ENCODE measurements at regions not wholly inside any gene's neighbourhood (a gene's known extent, or its start where the extent isn't known, plus 50 kb on each side); places are given as distances from the start of the nearest gene placed in this dataset.

DNA sequence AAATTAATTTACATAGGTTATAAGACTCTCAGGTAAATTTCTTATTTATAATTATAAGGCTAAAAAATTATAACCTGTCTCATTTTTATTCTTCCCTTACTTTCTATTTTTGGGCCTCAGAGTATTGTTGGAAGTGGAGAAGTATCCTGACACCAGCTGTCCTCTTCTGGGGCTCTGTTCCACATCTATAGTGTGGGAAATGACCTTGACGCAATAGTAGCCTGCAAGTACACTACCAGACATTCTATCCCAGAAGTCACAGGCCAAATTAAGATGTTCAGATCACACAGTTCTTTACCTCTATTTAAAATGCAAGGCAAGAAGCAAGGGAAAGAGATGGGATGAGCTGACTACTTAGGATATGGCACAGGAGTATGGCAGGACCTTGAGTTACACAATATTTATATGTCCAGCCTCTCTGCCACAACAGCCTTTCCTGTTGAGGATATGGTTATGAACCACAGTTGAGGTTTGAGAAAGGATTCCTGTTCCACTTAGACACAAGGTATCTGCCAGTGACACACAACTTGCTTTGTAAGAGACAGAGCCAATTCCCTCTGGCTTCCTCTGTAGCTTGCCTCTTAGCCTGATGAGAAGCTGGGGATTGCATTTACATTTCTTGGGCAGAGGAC, 158.0 kb upstream of the IL12A start (continued):
- no peak for TF ChIP-seq TSHZ2 (CRISPR knock-in tag; IDR thresholded peaks at IDR 0.05)
- no peak for TF ChIP-seq ARNTL (CRISPR knock-in tag; IDR thresholded peaks at IDR 0.05; ENCODE audit: borderline replicate concordance, low read depth)
- TF ChIP-seq TCF4 (CRISPR knock-in tag; IDR thresholded peaks at IDR 0.05; ENCODE audit: borderline replicate concordance): no peak
- no peak for TF ChIP-seq ESRRG (CRISPR knock-in tag; IDR thresholded peaks at IDR 0.05)
- TF ChIP-seq RARB (CRISPR knock-in tag; IDR thresholded peaks at IDR 0.05): no peak

DNA sequence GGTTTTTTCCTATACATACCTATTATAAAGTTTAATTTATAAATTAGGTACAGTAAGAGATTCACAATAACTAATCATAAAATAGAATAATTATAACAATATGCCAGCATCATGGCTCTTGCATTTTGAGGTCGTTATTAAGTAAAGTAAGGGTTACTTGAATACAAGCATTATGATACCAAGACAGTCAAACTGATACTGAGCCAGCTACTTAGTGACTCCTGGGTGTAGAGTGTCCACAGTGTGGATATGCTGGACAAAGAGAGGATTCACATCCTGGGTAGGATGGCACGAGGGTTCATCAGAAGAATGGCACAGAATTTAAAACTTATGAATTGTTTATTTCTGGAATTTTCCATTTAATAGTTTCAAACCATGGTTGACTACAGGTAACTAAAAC, 157.2 kb upstream of the IL12A start:
- TF ChIP-seq RARB (CRISPR knock-in tag; IDR thresholded peaks at IDR 0.05): no peak
- TF ChIP-seq TSHZ2 (CRISPR knock-in tag; IDR thresholded peaks at IDR 0.05): no peak
- TF ChIP-seq CSDC2 (CRISPR knock-in tag; IDR thresholded peaks at IDR 0.05): no peak
- no peak for TF ChIP-seq ESRRG (CRISPR knock-in tag; IDR thresholded peaks at IDR 0.05)
- no peak for TF ChIP-seq TOX (CRISPR knock-in tag; IDR thresholded peaks at IDR 0.05; ENCODE audit: borderline replicate concordance)
- no peak for TF ChIP-seq ZNF565 (CRISPR knock-in tag; conservative IDR thresholded peaks at IDR 0.05; ENCODE audit: low read depth)
- TF ChIP-seq ZC3H10 (CRISPR knock-in tag; IDR thresholded peaks at IDR 0.05): no peak
- no peak for TF ChIP-seq PATZ1 (CRISPR knock-in tag; IDR thresholded peaks at IDR 0.05; ENCODE audit: borderline replicate concordance)
- no peak for TF ChIP-seq SNAI2 (CRISPR knock-in tag; IDR thresholded peaks at IDR 0.05)
- no peak for TF ChIP-seq ISL1 (CRISPR knock-in tag; IDR thresholded peaks at IDR 0.05)
- no peak for TF ChIP-seq TCF4 (CRISPR knock-in tag; IDR thresholded peaks at IDR 0.05; ENCODE audit: borderline replicate concordance)
- no peak for TF ChIP-seq PPARA (CRISPR knock-in tag; IDR thresholded peaks at IDR 0.05; ENCODE audit: borderline replicate concordance)
- no peak for ATAC-seq

DNA sequence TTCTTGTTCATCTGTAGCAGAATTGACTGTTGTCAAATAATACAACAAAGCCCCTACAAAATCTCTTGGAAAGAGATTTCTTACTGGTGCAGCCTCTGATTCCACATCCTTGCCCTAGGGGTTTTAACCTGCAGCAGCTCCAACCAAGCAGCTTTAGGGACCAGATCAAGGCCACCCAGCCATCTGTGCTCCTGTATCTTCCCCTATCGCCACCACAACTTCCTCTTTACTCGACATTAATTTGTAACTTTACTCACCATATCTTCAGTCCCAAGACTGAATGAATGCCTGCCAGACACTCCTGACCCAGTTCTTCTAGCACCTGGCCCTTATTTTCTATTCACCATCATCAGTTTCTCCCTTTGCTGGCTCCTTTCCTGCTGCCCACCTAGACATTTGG, 156.6 kb upstream of the IL12A start:
- no peak for ATAC-seq
- TF ChIP-seq TOX (CRISPR knock-in tag; IDR thresholded peaks at IDR 0.05; ENCODE audit: borderline replicate concordance): no peak
- no peak for TF ChIP-seq ZFP3 (CRISPR knock-in tag; IDR thresholded peaks at IDR 0.05)
- TF ChIP-seq CREB5 (CRISPR knock-in tag; IDR thresholded peaks at IDR 0.05; ENCODE audit: low read depth): no peak
- TF ChIP-seq, protein P1, sequence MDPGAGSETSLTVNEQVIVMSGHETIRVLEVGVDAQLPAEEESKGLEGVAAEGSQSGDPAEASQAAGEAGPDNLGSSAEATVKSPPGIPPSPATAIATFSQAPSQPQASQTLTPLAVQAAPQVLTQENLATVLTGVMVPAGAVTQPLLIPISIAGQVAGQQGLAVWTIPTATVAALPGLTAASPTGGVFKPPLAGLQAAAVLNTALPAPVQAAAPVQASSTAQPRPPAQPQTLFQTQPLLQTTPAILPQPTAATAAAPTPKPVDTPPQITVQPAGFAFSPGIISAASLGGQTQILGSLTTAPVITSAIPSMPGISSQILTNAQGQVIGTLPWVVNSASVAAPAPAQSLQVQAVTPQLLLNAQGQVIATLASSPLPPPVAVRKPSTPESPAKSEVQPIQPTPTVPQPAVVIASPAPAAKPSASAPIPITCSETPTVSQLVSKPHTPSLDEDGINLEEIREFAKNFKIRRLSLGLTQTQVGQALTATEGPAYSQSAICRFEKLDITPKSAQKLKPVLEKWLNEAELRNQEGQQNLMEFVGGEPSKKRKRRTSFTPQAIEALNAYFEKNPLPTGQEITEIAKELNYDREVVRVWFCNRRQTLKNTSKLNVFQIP (CRISPR knock-in tag; IDR thresholded peaks at IDR 0.05; ENCODE audit: borderline replicate concordance, low read depth): no peak
- no peak for TF ChIP-seq RARB (CRISPR knock-in tag; IDR thresholded peaks at IDR 0.05)
- no peak for TF ChIP-seq GLIS3 (CRISPR knock-in tag; IDR thresholded peaks at IDR 0.05)
- no peak for TF ChIP-seq ISL1 (CRISPR knock-in tag; IDR thresholded peaks at IDR 0.05)
- TF ChIP-seq TCF4 (CRISPR knock-in tag; IDR thresholded peaks at IDR 0.05; ENCODE audit: borderline replicate concordance): no peak
- no peak for TF ChIP-seq ZFP30 (CRISPR knock-in tag; IDR thresholded peaks at IDR 0.05)
- TF ChIP-seq ZNF565 (CRISPR knock-in tag; conservative IDR thresholded peaks at IDR 0.05; ENCODE audit: low read depth): no peak
- no peak for TF ChIP-seq PPARA (CRISPR knock-in tag; IDR thresholded peaks at IDR 0.05; ENCODE audit: borderline replicate concordance)
- TF ChIP-seq ARNTL (CRISPR knock-in tag; IDR thresholded peaks at IDR 0.05; ENCODE audit: borderline replicate concordance, low read depth): no peak

Measured in SK-N-SH treated with all-trans-retinoic acid at 6 μM for 48 hours (cell line).